NCI-H1694 treated with DMSO at 0.1 percent for 48 hours (cell line): ENCODE measurements at regions not wholly inside any gene's neighbourhood (a gene's known extent, or its start where the extent isn't known, plus 50 kb on each side); places are given as distances from the start of the nearest gene placed in this dataset.

ENCODE experiments used
- DNase-seq: peaks from one replicate; lab custom pipeline; 2025; lab: John Stamatoyannopoulos, UW

DNA sequence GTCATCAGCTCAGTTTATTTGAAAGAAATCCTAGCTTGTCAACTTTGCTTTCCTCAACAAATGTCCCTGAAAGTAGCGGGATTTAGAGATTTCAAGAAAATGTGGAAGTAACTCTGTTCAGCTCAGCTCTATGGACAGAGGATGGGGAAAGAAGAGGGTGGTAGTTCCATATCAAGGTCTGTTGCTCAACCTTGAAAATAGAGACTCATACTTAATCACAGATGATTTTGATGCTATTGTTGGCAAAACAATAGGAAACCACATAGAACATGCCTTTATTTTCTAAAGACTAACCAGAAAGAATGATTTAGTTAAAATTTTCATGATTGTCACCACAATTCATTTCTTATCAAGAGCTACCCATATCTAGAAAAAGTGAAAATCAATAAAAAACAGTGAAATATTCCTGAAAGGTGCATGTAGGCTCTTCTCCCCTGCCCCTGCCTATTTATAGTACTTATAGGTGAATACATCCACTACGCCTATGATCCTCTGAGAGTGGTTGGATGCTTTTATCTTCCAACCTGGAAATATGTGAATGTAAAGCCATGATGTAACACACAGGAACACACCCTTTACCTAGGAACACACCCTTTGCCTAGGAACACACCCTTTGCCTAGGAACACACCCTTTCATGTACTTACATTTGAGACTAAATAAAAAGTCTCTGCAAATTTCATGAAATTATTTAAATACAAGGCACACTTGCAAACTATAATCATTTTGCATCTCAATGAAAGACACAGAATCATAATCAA is 65.8 kb downstream of the ETAA1 start:
- no peak for DNase-seq

DNA sequence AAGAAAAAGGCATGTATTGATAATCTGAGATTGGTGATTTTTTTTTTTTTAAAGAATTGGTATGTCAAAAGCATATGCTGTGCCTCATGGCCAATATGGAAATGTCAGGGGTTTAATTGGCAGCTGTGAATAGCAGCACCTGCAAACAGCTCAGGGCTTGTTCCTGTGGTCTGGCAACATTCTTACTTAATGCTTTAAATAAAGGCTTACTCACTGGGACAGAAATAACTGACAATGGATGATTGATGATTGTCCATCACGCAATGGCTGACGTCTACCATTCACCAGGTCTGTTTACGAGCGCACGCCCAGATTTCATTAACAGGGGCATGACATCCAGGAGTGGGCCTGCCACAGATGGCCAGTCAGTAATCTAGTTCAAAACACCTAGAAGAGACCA is 66.7 kb downstream of the ETAA1 start:
- DNase-seq: peak; percentile 49

DNA sequence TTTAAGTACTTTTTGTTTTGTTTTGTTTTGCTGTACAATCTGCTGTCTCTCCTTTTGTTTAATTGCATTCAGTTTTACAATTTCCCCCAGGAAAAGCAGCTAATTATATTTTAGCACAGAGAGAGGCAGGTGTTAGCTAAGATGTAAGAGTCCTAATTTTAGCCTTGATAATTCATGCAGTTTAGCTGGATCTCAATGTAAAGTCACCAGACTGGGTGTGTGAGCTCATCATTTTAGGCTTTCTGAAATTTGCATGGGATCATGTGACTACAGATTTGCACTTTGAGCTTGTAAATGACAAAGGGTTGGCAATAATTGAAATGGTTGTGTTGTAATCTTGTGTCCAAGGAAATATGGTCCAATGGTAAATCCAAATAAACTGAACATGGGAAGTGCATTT is 68.5 kb downstream of the ETAA1 start:
- DNase-seq: no peak

DNA sequence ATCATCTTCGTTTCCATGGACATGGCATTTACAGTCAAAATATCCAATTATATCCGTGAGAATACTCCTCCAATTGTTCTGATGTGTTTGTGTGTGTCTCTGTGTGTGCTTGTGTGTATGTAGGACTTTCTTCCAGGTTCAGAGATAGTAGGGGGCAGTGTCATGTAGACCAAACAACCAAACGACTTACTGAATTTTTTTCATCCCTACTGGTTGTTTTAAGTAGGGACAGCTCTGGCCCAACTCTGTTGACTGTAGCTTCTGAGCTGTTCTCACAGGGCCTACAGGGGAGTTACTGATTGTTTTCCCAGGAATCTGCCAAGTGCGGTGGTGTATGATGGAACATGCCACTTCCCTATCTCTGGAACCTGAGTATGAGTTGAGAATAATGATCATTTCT is 69.6 kb downstream of the ETAA1 start:
- DNase-seq: no peak

DNA sequence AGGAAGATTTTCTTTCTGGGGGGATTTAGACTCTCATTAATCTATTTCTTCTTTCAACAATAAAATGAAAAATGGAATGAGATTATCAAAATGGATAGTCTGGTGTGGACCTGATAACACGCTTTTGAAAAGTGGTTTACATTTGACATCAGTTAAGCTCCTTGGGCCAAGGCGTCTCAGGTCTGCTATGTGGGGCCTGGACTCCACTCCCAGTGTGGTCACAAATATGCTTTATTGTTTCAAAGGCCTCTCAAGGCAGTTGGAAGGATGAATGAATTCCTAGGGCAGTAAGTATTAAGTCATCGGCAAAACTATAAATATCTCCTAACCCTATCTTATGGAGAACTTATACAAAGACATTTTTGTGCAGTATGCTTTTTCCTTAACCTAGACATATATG is 74.5 kb downstream of the ETAA1 start:
- DNase-seq: no peak

DNA sequence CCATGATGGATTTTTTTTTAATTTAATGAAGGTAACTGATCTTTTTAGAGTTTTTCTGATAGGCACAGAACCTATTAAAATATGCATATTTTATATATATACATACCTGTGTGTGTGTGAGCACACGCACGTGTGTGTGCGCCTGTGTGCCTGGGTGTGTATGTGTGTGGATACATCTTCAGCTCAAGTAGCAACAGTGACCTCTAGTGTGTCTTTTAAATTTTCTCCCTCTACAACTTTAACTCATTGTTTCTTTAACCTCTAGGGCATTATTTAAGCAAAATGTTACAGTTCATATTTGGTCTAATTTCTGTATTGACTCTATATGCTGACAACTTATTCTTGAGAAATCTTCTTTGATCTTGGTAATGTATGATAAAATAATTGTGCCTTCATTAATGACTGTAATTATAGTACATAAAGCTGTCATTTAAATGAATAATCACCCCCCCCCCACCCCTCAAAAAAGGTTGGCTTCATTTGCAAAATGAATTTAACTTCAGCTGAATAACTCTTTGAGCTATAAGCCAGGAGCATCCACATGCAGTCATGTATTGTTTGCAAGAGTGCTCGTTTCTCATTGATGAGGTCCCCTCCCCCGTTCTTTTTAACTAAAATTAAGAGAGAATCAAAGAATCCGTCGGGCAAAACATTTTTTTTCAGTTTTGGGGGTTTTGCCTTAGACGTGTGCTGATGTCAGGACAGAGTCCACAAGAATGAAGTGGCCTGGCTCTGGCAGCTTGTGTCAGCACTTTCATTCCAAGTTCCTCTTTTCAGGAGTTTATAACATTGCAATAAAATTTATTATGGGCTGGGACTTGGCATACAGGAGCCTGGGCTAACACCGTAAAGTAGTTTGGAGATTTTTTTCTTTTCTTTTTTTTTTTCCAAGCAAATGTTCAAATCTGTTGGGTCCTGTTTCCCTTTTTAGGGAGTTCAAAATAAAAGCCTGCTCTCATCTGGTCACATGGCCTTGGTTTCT is 80.0 kb downstream of the ETAA1 start:
- DNase-seq: peak; percentile 61

DNA sequence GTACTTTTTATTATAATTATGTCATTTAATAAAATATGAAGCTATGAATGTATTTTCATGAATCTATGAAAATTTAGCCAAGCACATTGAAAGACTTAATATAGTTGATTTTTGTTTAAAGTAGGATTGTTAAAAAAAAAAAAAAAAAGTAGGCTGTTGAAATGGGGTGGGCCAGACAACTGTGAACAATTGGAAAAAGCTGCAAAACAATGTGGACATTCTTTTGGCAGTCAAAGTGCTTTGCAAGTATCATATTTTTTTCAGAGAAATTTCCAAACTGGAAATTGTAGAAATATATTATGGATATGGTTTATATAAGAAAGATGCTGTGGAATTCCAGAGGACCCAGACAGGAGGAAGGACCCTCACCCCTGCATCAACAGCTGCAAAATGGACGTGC is 82.1 kb downstream of the ETAA1 start:
- DNase-seq: no peak

DNA sequence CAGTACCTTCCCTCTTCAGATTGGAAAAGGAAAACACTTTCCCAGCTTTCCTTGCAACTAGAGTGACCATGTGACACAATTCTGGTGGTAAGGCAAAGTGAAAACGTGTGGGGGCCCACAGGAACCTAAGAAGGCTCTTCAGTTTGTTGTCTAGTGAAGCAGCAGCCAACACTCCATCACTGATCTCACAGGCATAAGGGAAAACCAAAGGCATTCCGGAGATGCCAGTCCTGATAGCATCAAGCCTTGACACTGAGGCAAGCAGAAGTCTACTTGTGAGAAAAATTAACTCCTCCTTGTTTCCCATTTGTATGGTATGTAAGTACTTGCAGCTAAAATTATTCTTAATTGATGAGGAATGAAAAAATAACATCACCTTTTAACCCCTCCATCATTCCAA is 88.3 kb downstream of the ETAA1 start:
- no peak for DNase-seq

DNA sequence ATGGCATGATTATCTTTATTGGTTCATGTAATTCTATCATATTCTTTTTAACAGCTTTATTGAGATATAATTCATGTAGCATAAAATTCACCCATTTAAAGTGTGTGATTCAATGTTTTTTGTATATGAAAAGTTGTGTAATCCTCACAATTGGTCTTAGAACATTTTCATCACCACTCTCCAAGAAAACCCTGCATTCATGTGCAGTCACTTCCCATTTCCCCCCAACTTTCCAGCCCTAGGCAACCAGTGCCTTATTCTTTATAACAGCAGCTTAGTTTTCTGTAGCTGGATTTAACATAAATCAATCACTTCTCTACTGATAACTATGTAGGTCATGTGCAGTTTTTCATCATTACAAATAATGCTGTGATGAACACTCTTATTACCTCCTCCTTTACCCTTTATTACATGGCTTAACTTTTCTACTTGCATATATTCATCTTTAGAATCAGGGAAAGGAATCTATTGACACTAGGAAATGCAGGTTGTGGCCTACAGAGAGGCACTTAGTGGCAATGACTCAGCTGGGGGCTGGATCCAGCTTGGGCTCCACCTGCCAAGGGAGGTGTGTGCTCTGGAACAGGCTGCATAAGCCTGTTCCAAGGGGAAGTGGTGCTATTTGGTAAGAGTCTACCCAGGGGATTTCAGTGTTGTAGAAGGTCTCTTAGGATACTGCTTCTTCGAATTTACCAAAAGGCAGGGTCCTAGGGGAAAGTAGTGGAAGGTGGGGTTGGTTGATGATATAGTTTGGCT is 89.1 kb downstream of the ETAA1 start:
- DNase-seq: no peak

DNA sequence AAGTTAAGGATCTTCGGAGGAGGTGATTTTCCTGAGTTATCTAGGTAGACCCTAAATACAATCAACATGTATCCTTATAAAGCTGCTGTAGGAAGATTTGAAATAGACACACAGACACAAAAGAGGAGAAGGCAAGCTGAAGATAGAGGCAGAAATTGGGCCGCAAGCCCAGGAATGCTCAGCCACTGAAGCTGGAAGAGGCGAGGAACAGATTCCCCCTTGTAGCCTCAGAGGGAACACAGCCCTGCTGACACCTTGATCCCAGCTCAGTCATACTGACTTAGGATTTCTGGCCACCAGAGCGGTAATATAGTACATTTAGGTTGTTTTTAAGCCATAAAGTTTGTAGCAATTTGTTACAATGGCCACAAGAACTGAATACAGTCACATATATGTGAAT is 90.9 kb downstream of the ETAA1 start:
- no peak for DNase-seq

DNA sequence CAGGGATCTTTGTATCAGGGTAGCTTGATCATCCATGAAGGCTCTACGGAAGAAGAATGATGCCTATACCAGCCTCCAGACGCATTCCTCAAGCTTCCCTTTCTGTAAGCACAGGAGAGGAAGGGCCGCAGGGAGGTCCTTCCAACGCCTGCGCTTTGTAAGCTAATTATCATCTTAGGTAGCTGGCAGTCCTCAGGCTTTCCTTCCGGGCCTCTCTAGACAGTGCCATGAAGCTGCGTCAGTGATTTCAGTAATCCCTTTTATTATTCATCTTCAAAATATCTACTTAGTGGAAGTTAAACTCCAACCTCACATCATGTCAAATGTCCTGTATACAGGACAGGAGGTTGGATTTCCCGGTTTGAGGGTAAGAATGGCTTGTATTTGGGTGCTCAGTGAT is 92.3 kb downstream of the ETAA1 start:
- DNase-seq: no peak

DNA sequence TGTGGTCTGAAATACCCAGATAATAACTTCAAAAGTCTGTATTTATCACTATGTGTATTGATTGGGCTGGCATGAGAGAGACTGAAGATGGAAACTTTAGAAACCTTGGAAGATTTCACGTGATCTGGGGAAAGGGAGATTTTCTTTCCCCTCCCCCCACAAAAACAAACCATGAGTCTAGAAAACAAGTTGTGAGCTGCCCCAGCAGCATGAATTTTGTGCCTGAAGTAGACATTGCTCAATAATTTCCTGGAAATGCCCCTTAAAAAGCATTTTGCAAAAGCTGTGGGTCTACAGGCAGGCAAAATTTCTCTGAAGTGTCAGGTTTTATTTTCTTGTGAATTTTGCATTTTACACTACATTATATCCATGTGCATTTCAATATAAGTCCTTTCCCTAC is 101.8 kb downstream of the ETAA1 start:
- no peak for DNase-seq

DNA sequence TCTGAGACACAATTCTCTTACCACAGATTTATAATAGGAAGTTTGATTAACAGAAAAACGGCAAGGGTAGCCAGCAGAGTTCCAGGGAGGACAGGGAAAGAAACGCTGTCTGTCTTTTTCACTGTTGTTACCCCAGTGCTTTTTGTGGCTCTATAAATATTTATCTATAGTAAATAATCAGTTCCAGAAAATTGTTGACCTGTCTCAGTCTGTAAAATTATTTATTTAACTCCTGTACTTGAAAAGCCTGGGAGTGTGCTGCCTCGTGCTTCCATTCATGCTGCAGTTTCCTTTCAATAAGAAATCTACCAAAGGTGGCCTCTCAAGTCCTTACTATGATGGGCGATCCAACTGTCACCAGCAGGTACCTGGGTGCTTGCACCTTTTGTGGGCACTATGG is 102.9 kb downstream of the ETAA1 start:
- no peak for DNase-seq

DNA sequence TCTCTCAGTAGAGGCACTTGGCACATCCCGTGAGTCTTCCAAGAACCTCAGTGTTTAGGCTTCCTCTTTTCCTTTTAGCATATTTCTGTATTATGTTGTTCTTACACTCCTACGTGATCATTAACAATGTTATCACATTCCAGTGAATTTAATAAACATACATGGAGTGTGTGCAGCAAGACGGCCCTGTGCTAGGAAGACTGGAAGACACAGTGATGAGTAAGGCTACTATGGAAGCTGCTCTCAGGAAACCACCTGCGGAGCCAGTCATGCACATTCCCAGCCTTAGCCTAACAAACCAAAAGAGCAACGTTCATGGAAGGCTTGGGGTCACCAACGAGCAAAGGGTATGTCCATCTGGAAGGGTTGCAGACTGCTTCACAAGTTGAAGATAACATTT is 103.4 kb downstream of the ETAA1 start:
- no peak for DNase-seq

DNA sequence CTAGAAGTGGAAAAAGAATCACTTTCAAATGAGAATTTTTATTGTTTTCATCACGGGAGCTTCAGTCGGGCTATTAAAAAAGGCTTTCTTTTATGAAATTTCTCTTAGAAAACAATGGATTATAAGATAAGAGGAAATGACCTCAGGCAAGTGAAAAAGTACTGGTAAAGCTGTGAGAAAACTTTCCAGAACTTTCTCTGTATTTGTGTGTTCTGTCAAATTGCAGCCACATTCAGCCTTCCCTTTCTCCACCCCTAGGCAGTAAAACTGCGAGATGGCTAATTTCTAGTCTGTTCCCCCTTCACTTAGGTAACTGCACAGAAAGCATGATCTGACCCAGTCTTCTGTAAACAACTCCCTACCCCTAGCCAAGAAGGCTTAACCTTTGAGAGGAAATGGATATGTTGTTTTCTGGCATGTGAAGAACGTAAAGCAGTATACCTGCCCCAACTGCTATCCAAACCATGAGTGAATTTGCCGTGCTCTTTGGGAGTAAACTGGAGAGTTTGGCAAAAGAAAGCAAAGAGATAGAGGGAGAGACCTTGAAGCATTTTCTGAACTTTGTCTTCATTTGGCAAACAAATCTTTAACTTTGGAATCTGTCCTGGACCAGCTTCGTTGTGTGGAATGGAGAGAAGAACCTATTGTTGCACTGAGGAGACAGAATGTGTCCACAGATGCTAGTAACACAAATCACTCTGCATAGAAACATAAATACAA is 105.4 kb downstream of the ETAA1 start:
- DNase-seq: no peak

DNA sequence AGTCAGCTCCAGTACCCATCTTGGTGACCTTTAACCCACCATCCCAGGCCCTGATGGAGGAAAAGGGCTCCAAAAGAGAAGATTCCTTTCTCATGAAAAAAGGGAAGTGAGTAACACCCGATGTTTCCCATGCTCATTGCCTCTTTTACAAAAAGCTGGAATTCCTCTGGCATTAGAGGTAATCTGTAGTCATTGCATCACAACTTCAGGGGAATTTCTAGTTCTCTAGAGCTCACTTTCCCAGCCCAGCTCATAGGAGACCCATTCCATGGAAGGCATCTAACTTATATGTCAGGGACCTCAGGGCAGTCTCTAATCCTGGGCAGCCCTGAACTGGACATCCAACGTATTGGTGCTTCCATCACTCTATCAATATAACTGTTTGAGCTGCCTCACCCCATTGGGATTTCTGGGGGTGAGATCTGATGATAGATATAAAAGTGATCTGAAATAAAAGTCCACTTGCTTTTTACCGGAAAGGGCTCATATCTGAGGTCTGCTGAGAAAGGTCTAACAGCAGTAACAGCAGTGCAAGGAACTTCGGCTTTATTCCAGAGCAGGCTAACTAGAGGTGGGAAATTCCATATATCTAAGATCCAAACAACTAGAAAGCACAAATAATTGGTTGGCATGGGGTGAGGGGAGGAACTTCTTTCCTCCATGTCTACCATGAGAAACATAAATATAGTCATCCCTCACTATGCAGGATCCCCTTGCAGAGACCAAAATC is 106.1 kb downstream of the ETAA1 start:
- no peak for DNase-seq

DNA sequence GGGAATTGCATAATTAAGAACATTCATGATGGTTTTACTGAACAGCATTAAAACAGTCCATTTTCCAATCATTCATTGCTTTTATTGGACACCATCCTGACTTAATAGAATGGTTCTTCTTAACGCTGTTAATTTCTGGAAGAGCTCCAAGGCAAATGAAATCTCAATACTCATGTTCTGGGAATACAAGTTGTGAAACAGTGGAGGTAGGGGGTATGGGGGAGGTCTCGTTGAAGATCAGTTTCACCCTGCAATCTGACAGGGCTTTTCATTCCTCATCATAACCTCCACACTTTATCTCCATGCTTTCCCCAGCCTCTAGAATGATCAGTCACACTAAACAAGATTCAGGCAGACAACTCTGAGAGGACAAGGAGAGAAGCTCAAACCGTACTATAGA is 113.6 kb downstream of the ETAA1 start:
- DNase-seq: no peak

DNA sequence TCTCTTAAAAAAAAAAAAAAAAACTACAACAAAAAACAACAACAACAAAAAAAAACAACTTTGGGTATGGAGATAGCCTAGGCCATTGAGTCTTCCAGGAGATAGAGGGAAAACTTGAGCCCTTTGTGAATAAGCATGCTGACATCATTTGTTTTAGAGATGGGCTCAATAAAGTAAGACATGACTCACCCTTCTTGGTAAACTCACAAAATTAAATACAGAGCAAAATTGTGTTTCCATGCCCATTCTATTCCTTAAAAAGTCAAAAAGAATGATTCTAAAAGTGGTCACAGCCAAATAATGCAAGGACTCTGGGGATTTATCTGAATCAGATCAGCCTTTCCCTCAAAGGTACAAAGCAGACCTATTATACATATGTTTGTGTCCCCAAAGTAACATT is 117.4 kb downstream of the ETAA1 start:
- DNase-seq: no peak

DNA sequence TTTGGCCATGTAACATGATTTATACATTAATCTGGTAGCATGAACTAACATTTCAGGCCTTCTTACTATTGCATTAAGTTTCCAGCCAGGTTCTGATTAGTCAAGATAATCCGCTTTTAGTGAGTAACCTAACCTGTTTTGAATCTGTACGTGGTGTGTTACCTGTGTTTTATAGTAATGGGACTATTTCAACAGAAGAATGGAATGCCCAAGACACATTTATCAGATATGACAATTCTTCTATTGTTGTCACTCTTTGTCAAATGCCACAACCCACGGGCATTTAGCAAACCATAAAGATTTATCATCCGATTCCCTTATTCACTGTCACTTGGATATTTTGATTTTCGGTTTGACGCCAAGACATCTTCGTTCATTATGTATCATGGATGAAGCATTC is 117.9 kb downstream of the ETAA1 start:
- DNase-seq: no peak

DNA sequence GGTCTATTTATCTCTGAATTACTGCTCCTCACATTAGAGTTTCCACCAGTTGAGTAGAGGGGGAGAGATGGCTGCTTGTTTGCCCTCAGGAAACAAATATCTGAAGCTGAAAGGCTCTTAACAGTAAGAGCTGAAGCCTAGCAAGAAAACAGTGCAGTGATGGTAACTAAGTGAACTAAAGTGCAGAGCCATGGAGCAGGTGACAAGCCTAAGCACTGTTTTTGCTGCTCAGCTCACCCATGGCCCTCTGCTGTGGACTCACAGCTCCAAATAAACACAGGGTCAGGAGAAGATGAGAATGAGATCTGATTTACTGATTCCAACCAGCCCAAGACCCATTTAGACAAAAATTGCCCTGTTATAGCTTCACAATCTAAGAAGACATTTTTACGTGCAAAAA is 118.4 kb downstream of the ETAA1 start:
- no peak for DNase-seq

DNA sequence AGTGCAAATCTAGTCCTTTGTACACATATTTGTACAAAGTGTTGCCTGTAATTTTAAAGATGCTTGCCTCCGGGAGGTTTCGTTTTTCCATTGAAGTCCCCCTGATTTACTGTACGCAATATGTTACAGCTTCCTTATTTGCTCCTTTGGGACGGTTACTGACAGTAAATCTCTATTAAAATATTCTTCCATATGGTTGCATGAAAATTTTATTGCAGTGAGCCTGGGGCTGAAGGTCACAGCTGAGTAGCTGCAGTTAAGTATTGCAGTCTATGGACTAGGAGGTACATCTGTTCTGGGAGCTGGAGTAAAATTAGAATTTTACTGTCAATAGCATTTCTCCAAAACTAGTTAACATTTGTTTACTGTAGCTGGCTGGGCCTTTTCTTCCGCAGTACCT is 119.2 kb downstream of the ETAA1 start:
- peak; percentile 95 for DNase-seq
